ENCODE measurements at regions not wholly inside any gene's neighbourhood (a gene's known extent, or its start where the extent isn't known, plus 50 kb on each side); places are given as distances from the start of the nearest gene placed in this dataset.

DNA sequence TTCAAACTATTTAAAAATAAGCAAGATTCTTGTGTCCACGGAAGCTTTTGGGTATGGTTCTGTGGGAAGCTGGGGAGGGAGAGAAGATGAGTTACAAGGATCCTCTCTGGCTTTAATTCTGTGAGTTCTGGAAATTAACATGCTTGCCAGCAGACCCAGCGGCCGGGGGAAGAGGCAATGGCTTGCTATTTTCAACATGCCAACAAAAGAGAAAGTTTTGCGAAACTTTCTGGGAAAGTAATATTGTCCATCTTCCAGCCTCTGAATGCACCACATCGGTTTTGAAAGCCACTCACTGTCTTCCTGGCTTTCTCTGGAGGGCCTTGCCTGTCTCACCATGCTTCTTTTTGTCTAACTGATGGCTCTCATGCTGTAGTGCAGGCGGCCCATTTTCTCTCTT is 85.7 kb downstream of the EN1 start:
- Mint-ChIP-seq H3K9me3 (ENCODE audit: unreplicated experiment) (no peaks in the 10 kb centered on the region), H3K36me3 (ENCODE audit: low read depth, unreplicated experiment) (peaks cover 1% of the 10 kb centered on the region), H3K4me3 (ENCODE audit: unreplicated experiment) (no peak overlapping the region), H3K27me3 (ENCODE audit: low read depth, unreplicated experiment) (peaks cover 71% of the 10 kb centered on the region), H3K4me1 (ENCODE audit: low read depth, unreplicated experiment) (no peaks in the 10 kb centered on the region), H3K27ac (ENCODE audit: unreplicated experiment) (no peak overlapping the region)
- Histone ChIP-seq H3K4me2 (ENCODE audit: low read length) (no peak overlapping the region), H3K9me3 (ENCODE audit: insufficient read depth, low read depth, low read length) (no peaks in the 10 kb centered on the region), H3K4me1 (ENCODE audit: insufficient read depth, low read length) (no peaks in the 10 kb centered on the region), H3K27ac (ENCODE audit: low read depth, low read length) (no peak overlapping the region), H3K27me3 (ENCODE audit: insufficient read depth, low read length) (peaks cover 9% of the 10 kb centered on the region), H3K9ac (ENCODE audit: low read length) (no peak overlapping the region), H4K20me1 (ENCODE audit: insufficient read depth, low read length) (no peaks in the 10 kb centered on the region), H2AFZ (ENCODE audit: low read depth, low read length) (no peak overlapping the region), H3K36me3 (ENCODE audit: insufficient read depth, low read length) (no peaks in the 10 kb centered on the region), H3K79me2 (ENCODE audit: insufficient read depth, low read length) (no peaks in the 10 kb centered on the region), H3K4me3 (ENCODE audit: insufficient read depth, low read depth, low read length) (no peak overlapping the region)
- no peak for DNase-seq (ENCODE audit: low read depth)
- no peak for TF ChIP-seq CTCF (IDR thresholded peaks at IDR 0.05; ENCODE audit: insufficient read depth, low read depth, low read length)
- TF ChIP-seq EZH2 (IDR thresholded peaks at IDR 0.05; ENCODE audit: insufficient read depth, low read length) = no peak
- no peak for FAIRE-seq

GRCh38 chr2:118755901-118756300 is 91.5 kb downstream of the EN1 start:
- peaks cover 3% of the 10 kb centered on the region for H3K4me1 Mint-ChIP-seq (ENCODE audit: low read depth, unreplicated experiment)
- Histone ChIP-seq H3K36me3 (ENCODE audit: insufficient read depth, low read length) (no peaks in the 10 kb centered on the region), H3K4me1 (ENCODE audit: insufficient read depth, low read length) (no peaks in the 10 kb centered on the region), H3K27ac (ENCODE audit: low read depth, low read length) (no peak overlapping the region), H3K9ac (ENCODE audit: low read length) (no peak overlapping the region), H3K4me2 (ENCODE audit: low read length) (no peak overlapping the region), H3K4me3 (ENCODE audit: insufficient read depth, low read depth, low read length) (no peak overlapping the region), H3K27me3 (ENCODE audit: insufficient read depth, low read length) (peaks cover 5% of the 10 kb centered on the region), H3K9me3 (ENCODE audit: insufficient read depth, low read depth, low read length) (no peaks in the 10 kb centered on the region), H2AFZ (ENCODE audit: low read depth, low read length) (no peak overlapping the region), H4K20me1 (ENCODE audit: insufficient read depth, low read length) (no peaks in the 10 kb centered on the region), H3K79me2 (ENCODE audit: insufficient read depth, low read length) (no peaks in the 10 kb centered on the region)
- H3K27me3 Mint-ChIP-seq (ENCODE audit: low read depth, unreplicated experiment) = peaks cover 40% of the 10 kb centered on the region
- H3K27ac Mint-ChIP-seq (ENCODE audit: unreplicated experiment) = no peak overlapping the region
- H3K9me3 Mint-ChIP-seq (ENCODE audit: unreplicated experiment) = no peaks in the 10 kb centered on the region
- H3K36me3 Mint-ChIP-seq (ENCODE audit: low read depth, unreplicated experiment) = peaks cover 1% of the 10 kb centered on the region
- FAIRE-seq (no peak), DNase-seq (ENCODE audit: low read depth) (no peak)
- TF ChIP-seq CTCF (IDR thresholded peaks at IDR 0.05; ENCODE audit: insufficient read depth, low read depth, low read length) (no peak), EZH2 (IDR thresholded peaks at IDR 0.05; ENCODE audit: insufficient read depth, low read length) (no peak)
- no peak overlapping the region for H3K4me3 Mint-ChIP-seq (ENCODE audit: unreplicated experiment)

DNA sequence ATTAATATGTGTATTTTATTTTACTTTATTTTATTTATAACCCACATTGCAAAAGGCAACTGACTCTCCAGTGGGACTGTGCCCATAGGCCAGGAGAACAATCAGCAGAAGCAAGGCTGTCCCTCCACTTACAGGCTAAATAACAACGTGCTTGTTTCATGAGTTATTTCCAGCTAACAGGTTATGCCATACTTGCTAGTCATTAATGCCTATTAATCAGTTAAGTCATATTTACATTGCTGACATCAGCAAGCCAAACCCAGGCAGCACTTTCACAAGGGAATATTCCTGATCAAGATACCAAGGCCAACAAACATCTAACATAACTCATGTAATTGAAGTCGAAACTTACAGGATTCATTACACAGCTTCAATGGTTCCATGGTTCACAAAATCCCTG is 92.1 kb downstream of the EN1 start:
- no peak for TF ChIP-seq EZH2 (IDR thresholded peaks at IDR 0.05; ENCODE audit: insufficient read depth, low read length)
- no peak for TF ChIP-seq CTCF (IDR thresholded peaks at IDR 0.05; ENCODE audit: insufficient read depth, low read depth, low read length)
- Mint-ChIP-seq H3K9me3 (ENCODE audit: unreplicated experiment) (no peaks in the 10 kb centered on the region), H3K27ac (ENCODE audit: unreplicated experiment) (no peak overlapping the region), H3K4me3 (ENCODE audit: unreplicated experiment) (no peak overlapping the region), H3K27me3 (ENCODE audit: low read depth, unreplicated experiment) (peaks cover 40% of the 10 kb centered on the region), H3K4me1 (ENCODE audit: low read depth, unreplicated experiment) (peaks cover 3% of the 10 kb centered on the region), H3K36me3 (ENCODE audit: low read depth, unreplicated experiment) (peaks cover 1% of the 10 kb centered on the region)
- DNase-seq (ENCODE audit: low read depth) (no peak), FAIRE-seq (no peak)
- Histone ChIP-seq H4K20me1 (ENCODE audit: insufficient read depth, low read length) (no peaks in the 10 kb centered on the region), H3K4me2 (ENCODE audit: low read length) (no peak overlapping the region), H3K36me3 (ENCODE audit: insufficient read depth, low read length) (no peaks in the 10 kb centered on the region), H3K9ac (ENCODE audit: low read length) (no peak overlapping the region), H3K27ac (ENCODE audit: low read depth, low read length) (no peak overlapping the region), H3K4me1 (ENCODE audit: insufficient read depth, low read length) (no peaks in the 10 kb centered on the region), H3K27me3 (ENCODE audit: insufficient read depth, low read length) (peaks cover 5% of the 10 kb centered on the region), H2AFZ (ENCODE audit: low read depth, low read length) (no peak overlapping the region), H3K9me3 (ENCODE audit: insufficient read depth, low read depth, low read length) (no peaks in the 10 kb centered on the region), H3K79me2 (ENCODE audit: insufficient read depth, low read length) (no peaks in the 10 kb centered on the region), H3K4me3 (ENCODE audit: insufficient read depth, low read depth, low read length) (no peak overlapping the region)
